NOMO-1 treated with DMSO at 0.1 percent for 48 hours (cell line): ENCODE measurements at regions not wholly inside any gene's neighbourhood (a gene's known extent, or its start where the extent isn't known, plus 50 kb on each side); places are given as distances from the start of the nearest gene placed in this dataset.

Experiments
- DNase-seq: peaks from one replicate; lab custom pipeline; 2025; ENCODE audit not compliant: unreplicated experiment; lab: John Stamatoyannopoulos, UW

DNA sequence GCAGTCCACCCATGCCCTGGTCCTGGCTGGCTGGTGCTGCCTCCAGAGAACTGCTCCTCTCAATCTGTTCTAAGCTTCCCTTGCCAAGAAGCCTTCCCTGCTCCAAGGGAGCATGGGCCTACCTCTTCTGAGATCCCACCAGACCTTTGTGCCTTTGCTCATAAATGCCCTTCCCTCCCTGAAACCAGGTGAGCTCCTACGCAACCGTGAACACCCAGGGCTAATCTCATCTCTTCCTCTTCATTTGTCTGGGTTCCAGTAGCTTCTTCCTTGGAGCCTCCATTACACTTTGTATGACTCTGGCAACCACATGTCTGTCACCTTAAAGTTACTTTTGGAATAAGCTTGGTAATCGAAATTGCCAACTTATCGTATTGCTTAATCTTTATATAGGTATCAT lies 270.6 kb downstream of the PBX3 start:
- DNase-seq, result no peak

DNA sequence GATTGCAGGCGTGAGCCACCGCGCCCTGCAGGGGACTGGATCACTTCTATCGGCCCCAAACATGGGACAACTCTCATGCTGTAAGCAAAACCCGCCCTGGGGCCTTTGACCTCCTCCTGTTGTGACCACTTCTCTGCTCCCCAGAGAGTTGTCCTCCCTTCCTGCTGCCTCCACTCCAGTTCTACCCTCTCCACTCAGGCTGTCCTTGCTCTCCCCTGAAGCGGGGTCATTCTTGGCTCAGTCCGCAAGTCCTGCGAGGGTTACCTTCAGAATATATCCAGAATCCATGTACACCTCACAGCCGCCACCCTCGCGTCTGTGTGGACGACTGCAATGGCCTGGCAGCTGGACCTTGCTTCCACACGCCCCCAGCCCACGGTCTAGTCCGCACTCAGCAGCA lies 273.7 kb downstream of the PBX3 start:
- no peak for DNase-seq

DNA sequence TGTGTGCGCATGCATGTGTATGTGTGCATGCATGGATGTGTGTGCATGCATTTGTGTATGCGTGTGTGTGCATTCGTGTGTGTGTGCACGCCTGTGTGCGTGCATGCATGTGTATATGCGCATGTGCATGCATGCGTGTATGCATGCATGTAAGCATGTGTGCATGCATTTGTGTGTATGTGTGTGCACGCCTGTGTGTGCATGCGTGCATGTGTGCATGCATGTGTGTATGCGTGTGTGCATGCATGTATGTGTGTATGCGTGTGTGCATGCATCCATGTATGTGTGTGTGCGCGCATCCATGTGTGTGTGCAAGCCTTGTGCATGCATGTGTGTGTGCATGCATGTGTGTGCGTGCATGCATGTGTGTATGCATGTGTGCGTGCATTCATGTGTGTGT lies 276.8 kb downstream of the PBX3 start:
- no peak for DNase-seq

DNA sequence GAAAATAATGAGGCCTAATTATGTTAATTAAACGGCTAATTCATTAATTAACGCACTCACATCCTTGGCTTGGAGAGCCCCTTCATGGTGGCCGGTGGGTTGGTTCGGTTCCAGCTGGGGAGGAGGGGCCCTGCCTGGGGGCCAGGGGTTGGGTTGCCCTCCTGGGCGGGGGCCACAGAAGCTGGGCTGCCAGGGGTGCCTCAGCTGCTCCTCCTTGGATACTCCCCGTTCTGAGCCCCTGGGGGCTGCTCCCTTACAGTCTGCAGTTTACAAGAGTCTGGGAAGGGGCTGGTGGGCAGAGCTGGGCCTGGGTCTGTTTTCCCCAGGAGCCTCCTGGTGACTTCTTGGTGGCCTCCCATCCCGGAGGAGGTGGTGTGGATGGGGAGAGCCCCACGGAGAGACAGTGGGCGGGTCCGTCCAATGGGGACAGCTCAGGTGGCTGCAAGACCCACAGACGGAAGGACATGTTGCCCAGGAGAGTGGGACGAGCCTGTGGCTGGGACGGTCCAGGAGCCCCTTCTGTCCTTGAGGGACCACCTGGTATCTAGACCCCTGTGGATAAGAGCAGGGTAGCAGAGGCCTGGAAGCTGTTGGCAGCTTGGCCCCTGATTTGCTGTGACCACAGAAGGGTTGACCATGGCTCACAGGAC lies 277.5 kb downstream of the PBX3 start:
- no peak for DNase-seq

GRCh38 chr9:126025991-126026390 lies 278.8 kb downstream of the PBX3 start:
- DNase-seq, result no peak

- DNase-seq, result no peak
Observed at GRCh38 chr9:126027566-126027965, 280.4 kb downstream of the PBX3 start.

DNA sequence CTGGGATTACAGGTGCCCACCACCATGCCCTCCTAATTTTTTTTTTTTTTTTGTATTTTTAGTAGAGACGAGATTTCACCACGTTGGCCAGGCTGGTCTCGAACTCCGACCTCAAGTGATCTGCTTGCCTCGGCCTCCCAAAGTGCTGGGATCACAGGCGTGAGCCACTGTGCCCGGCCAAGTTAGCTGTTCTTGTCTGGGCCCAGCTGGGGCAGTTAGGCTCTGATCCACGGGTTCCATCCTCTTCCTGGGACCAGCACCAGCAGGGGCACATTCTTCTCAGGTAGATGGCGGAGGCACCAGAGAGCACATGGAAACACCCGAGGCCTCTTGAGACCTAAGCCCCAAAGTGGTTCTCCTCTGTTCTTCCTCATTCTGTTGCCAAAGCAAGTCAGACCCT lies 281.6 kb downstream of the PBX3 start:
- DNase-seq, result no peak

DNA sequence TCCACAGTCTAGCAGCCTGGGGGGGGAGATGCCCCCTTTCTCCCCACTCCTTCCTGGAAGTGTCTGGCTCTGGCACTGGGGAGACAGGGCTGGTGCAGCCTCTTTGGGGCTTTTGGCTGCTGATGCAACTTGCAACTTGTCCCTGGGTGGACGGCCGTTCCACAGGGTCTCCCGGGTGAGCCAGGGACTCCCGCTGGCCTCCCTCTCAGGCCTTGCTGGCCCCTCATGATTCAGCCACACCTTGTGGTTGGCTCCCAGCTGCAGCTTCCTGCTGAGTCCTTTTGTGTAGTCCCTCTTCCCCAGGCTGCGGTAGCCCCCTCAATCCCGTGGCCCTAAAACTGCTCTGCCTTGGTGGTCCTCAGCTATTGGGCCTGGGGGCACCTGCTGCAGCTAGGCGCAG lies 283.5 kb downstream of the PBX3 start:
- DNase-seq, result no peak

GRCh38 chr9:126031116-126031515 lies 283.9 kb downstream of the PBX3 start:
- no peak for DNase-seq

GRCh38 chr9:126032135-126032534 lies 285.0 kb downstream of the PBX3 start:
- no peak for DNase-seq

- no peak for DNase-seq
Observed at GRCh38 chr9:126033318-126033717, 286.1 kb downstream of the PBX3 start.

GRCh38 chr9:126033956-126034355 lies 286.8 kb downstream of the PBX3 start:
- DNase-seq, result no peak

DNA sequence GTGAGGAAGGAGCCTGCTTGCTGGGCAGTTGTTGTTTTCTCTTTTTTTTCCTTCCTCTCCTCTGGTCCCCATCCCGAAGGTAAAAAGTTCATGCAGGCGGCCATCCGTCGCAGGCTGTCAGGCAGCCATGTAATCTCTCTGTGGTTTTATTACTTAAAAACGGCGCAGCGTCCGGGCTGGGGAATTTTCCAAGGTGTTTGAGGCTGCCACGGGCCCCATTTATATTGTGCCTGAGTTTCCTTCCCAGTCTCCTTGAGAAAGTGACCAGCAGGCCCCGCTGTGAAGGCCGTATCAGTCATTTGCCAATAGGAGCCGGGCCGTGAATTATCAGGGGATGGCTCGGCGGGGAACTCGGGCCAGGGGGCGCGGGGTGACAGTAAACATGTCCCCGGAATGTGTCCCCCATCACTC lies 289.7 kb downstream of the PBX3 start:
- no peak for DNase-seq

- DNase-seq, result no peak
Observed at GRCh38 chr9:126038790-126039189, 287.8 kb upstream of the MVB12B start.

GRCh38 chr9:126043681-126044080 lies 282.9 kb upstream of the MVB12B start:
- no peak for DNase-seq

DNA sequence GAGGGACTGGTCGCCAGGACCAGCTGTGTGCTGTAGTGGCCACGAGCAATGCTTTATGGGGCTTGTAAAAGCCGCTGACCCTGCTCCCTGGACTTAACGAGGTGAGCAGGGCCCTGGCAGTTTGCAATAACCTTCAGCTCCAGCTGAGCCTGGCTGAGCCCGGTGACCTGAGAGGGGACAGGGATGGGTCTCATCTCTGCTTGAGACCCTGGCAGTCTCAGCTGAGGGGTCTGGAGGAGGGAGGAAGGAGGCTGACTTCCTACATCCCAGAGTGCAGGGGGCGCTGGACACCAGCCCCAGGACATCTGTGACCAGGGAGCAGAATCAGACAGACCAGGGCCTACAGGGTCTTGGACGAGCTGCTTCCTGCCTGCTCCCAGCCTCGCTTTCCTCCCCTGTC lies 277.5 kb upstream of the MVB12B start:
- no peak for DNase-seq

DNA sequence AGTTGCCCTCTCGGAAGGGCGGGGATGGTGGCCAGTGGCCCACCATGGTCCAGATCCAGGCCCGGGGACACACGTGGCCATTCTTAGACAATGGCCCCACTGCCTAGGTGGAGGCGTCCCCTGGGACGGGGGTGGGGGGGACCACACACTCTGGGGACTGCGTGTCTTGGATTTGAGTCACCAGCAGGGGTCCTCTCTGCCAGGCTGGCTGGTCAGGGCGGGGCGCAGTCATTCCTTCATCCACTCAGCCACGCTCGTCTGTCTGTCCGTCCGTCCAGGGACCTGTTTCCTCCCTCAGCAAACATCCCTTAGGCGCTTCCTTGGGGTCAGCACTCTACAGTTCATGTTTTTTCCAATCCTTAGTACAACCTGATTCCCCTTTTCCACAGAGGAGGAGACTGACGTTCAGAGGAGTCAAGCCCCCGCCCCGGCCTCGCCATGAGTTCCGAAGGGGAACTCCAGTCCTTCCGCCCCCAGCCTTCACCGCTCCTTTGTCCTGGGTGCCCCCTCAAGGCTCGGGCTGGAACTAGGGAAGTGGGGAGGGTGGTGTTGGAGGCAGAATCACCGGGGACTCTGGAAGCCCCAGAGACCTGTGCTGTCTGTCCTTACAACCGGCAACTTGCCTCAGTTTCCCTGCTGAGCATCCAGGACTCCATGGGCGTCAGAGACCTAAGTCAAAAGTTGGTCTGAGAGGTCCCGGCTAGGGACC lies 276.6 kb upstream of the MVB12B start:
- no peak for DNase-seq

DNA sequence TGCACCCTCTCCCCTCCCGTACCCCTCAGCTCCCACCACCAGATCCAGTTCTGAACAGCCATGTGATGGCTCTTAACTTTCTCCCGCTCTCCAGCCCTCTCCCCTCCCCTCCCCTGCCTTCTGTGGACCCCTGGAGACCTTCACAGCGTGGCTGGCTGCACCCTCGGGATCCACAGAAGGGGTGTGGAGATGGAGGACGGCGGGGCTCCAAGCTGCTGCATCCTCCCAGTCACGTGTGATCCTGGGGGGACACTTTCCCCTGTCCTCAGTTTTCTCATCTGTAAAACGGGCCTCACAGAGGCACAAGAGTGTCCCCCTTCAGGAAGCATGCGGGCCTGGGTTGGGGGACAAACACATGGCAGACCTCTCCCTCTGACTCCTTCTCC lies 276.0 kb upstream of the MVB12B start:
- no peak for DNase-seq

DNA sequence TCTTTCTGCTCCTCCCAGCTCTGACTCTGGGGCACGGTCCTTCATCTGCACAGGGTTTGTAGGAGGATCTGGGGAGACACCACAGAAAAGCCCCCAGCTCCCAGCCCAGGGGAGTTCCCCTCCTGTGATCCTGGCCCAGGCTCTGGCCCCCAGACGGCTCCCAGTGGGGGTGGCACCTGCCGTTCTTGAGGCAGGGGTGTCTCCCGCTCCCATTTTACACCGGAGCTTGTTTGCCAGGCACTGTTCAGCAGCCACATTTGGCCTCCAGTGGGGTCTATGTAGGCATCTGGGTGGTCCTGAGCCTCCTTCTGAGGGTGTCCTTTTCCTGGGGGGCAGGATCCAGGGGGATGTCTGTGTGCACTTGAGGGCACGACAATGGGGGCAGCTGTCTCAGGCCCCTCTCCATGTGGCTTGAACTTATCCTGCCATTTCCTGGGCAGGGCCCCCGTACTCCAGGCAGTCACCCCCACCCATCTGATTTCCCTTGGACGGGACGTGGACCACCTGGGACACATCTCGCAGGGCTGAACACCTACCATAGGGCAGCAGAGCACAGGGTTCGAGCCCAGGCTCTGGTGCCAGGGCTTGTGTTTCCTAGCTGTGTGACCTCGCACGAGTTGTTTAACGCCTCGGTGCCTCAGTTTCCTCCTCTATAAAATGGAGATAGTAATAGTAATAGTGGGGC lies 275.0 kb upstream of the MVB12B start:
- DNase-seq, result no peak

DNA sequence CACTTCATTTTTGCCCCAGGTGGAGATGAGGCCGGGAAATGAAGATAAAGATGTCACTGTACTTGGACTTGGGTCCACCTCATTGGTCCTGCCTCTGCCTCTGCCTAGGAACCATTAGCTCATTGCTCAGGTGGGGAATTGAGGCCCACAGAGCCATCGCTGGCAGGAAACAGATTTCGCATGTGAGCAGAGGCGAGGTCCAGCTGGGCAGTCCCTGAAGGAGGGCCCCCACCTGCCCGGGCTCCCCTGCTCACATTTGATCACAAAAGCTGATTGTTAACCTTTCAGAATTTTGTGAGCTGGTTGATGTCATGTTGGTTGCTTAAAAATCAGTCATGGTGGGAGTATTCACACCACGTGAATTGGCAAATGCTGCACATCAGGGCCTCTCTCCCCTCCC lies 273.8 kb upstream of the MVB12B start:
- no peak for DNase-seq

DNA sequence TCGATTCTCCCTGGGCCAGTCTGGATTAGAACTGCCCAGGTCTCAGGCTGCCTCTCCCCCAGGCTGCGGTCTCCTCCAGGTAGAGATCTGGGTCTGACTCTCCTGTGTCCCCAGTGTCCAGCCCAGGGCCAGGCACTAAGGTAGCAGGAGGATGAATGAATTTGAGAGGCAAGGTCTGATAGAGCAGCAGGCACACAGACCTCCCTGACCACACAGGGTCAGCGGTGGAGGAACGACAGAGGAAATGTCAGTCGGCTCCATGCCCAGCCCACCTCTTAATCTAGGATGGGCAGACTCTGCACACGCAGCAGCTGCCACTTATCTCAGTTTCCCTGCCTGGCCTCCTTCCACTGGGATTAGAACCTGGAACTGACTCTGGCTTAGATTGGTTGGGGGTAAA lies 272.7 kb upstream of the MVB12B start:
- DNase-seq, result no peak

DNA sequence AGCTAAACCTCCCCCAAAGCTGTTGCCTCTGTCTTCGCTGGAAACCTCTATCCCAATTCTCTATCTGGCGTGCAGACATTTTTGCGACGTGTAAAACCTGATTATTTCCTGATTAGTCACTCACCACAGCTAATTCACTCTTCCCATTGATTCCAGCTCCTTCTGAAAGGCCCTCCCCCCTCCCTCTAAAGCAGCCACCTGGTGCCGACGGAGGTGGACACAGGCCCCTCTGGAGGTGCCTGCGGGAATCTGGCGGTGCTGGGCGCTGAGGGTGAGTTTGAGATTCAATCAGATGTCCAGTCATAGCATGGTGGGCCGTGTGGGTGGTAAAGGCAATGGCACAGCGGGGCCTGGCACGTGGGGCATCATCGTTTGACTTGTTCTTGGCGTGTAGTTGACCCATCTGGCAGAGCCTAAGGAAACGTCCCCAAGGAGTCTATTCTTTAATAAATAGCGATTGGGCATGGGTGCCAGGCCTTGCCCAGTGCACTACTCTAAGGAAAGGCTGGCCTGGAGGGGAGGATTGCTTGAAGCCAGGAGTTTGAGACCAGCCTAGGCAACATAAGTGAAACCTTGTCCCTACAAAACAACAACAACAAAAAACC lies 271.1 kb upstream of the MVB12B start:
- DNase-seq, result no peak
